ENCODE measurements at regions not wholly inside any gene's neighbourhood (a gene's known extent, or its start where the extent isn't known, plus 50 kb on each side); places are given as distances from the start of the nearest gene placed in this dataset.

DNA sequence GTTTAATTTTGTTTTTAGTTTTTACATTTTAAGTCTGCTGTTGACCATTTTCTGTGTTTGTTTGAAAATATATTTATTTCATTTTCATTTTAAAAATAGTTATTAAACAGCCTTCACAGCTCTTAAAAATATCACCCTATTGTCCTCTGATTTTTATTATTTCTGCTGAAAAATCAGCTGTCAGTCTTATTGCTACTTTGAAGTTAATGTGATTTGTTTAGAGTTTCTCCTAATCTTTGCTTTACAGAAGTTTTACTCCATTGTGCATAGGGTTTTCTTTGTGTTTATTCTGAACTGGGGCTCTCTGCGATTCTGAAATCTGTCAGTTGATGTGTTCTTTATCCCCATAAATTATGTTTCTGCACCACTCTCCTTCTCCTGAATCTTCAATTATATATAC, 486.3 kb downstream of the SOX5 start:
- no peak for DNase-seq (ENCODE audit: low read depth)

DNA sequence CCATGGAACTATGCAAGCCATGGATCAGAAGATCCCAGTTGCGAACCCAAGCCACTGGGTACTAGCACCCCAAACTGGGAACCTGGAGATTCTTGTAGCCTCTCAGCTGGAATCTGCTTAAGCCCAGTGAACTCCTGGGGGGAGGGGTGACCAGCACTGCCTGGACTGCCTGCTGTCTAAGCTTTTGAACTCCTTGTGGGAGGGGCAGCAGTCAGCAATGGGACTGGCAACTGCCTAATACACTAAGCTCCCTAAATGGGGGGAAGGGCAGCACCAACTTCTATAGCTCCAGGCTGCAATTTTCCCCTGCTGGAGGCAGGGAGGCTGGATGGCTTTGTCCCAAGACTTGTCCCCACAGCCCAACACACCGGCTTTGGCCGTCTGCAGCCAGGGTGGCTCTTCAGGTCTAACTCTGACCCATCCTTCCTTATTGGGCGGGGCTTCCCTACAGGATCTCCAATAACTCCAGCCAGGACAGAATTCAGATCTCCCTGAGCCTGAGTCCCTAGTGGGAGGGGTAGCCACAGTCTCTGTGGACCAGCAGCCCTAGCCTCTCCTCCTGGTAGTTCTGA, 485.1 kb downstream of the SOX5 start:
- DNase-seq (ENCODE audit: low read depth): no peak

DNA sequence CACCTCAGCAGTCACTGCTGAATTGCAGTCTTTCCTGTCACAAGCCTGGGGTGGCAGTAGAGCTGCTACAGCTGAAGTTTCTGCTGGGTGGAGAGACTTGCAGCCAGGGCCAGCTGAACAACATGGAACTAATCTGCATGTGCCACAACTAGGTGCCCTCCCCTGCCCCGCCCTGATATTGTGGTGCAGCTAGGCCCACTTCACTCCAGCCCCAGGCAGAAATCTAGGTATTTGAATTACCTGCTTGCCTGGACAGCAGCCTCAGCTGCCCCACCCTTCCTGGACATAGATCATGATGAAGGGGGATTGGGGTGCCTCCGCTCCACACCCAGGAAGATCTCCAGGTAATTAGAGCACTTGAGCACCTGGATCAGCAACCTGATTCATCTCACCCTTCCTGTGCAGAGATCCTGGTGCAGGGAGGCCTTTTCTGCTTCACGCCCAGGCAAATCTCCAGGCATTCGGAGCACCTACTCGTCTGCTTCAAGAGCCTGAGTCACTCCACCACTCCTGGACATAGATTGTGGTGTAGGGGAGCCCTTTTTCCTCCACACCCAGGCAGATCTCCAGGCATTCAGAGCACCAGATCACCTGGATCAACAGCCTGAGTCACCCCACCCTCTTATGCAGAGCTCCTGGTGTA, 477.0 kb downstream of the SOX5 start:
- no peak for DNase-seq (ENCODE audit: low read depth)

DNA sequence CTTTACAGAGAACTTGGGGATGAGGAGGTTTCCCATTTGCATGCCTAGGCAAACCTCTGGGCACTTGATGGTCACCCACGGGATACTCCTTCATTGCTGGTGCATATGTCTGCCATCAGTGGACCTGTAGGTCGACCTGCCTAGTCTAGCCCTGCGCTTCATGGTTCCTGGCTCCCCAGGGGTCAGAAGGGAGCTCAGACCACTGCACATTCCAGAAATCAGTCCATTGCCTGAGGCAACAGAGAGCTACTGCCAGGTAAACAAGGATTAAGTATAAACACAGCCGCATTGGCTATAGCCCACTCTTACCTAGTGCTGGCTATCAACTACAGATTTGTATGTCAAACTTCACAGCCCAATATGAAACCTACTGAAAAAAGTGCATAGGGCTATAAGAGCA, 476.4 kb downstream of the SOX5 start:
- no peak for DNase-seq (ENCODE audit: low read depth)

DNA sequence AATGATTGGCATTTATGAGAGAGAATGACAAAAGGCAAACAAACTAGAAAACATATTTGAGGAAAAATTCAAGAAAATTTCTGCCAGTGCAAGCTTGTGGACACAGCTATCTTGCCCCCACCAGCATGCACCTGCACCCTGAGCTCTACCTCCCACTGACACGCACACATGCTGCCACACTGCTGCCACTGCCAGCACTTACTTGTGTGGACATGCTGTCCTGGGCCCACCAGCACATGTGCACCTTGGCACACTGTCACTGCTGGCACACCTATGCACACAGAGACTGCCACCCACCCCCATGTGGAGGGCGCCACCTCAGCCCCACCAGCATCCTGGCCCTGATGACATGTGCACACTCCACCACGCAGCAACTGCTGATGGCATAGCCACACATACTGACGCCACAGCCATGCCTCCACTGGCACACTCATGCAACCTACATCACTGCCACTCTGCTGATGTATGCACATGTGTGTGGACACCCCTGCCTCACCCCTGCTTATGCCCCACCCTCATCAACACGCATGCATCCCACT, 475.0 kb downstream of the SOX5 start:
- DNase-seq (ENCODE audit: low read depth): no peak

Measured in iris pigment epithelial cell (primary cell).